SK-N-MC (cell line): ENCODE measurements at regions not wholly inside any gene's neighbourhood (a gene's known extent, or its start where the extent isn't known, plus 50 kb on each side); places are given as distances from the start of the nearest gene placed in this dataset.

Experiments
- DNase-seq: peaks from one replicate; pipeline ENCODE4 v3.0.0-alpha.2; 2011; ENCODE audit warnings: low read depth, low spot score
- H3K27ac ChIP-seq: fragments of 200-600 bp; sonication (generic); 2 replicates; pipeline ENCODE4 v1.5.1; 2016; ENCODE audit warnings: mixed run types
- H3K36me3 ChIP-seq: fragments of 200-600 bp; sonication (generic); 2 replicates; pipeline ENCODE4 v1.6.1; 2017; ENCODE audit warnings: antibody characterized with exemption, low read length, mixed read lengths; ENCODE audit not compliant: insufficient read depth
- H3K4me3 ChIP-seq: fragments of 200-600 bp; sonication (generic); 2 replicates; pipeline ENCODE4 v1.5.1; 2016
- H3K9ac ChIP-seq: fragments of 200-600 bp; sonication (generic); 2 replicates; pipeline ENCODE4 v1.8.0; 2017; ENCODE audit warnings: mixed run types, mixed read lengths; ENCODE audit not compliant: insufficient read length
- H3K9me3 ChIP-seq: fragments of 200-600 bp; sonication (generic); 2 replicates; pipeline ENCODE4 v1.6.1; 2017; ENCODE audit warnings: low read depth, mild to moderate bottlenecking, antibody characterized with exemption, low read length, moderate library complexity, mixed read lengths
- EZH2 ChIP-seq: fragments of 200-600 bp; sonication (generic); IDR thresholded peaks from one replicate; pipeline ENCODE4 v1.6.1; 2017; ENCODE audit warnings: antibody characterized with exemption
- FOXP2 ChIP-seq: optimal IDR thresholded peaks from 2 replicates; pipeline ENCODE3; 2011; ENCODE audit warnings: mild to moderate bottlenecking, moderate library complexity; ENCODE audit not compliant: insufficient read depth; ENCODE audit errors: extremely low read length, control extremely low read depth
- POLR2AphosphoS5 ChIP-seq: IDR thresholded peaks from 2 replicates; pipeline ENCODE4 v1.6.1; 2012; ENCODE audit warnings: mild to moderate bottlenecking, low read depth, low read length, borderline replicate concordance

- H3K36me3 ChIP-seq = no peaks in the 10 kb centered on the region
- no peak for DNase-seq
- H3K4me3 ChIP-seq = no peak overlapping the region
- no peak overlapping the region for H3K9ac ChIP-seq
- TF ChIP-seq POLR2AphosphoS5 = no peak
- no peak for TF ChIP-seq EZH2
- TF ChIP-seq FOXP2 = no peak
- no peak overlapping the region for H3K27ac ChIP-seq
- no peaks in the 10 kb centered on the region for H3K9me3 ChIP-seq
Measured at GRCh38 chr5:71988808-71989207, 118.5 kb upstream of the MAP1B start.

- H3K9ac ChIP-seq = no peak overlapping the region
- H3K4me3 ChIP-seq = no peak overlapping the region
- no peak overlapping the region for H3K27ac ChIP-seq
- H3K36me3 ChIP-seq = no peaks in the 10 kb centered on the region
- DNase-seq = no peak
- TF ChIP-seq EZH2 (no peak), FOXP2 (no peak), POLR2AphosphoS5 (no peak)
- H3K9me3 ChIP-seq = no peaks in the 10 kb centered on the region
Measured at GRCh38 chr5:71993600-71993999, 113.7 kb upstream of the MAP1B start.

- Histone ChIP-seq H3K27ac (no peak overlapping the region), H3K36me3 (no peaks in the 10 kb centered on the region), H3K4me3 (no peak overlapping the region), H3K9me3 (no peaks in the 10 kb centered on the region), H3K9ac (no peak overlapping the region)
- DNase-seq = no peak
- TF ChIP-seq EZH2 = no peak
- no peak for TF ChIP-seq POLR2AphosphoS5
- no peak for TF ChIP-seq FOXP2
Measured at GRCh38 chr5:71996789-71997188, 110.5 kb upstream of the MAP1B start.

GRCh38 chr5:71998746-71999145 is 108.5 kb upstream of the MAP1B start:
- DNase-seq = no peak
- Histone ChIP-seq H3K9me3 (no peaks in the 10 kb centered on the region), H3K4me3 (no peak overlapping the region), H3K9ac (no peak overlapping the region), H3K27ac (no peak overlapping the region), H3K36me3 (no peaks in the 10 kb centered on the region)
- TF ChIP-seq EZH2 = no peak
- TF ChIP-seq POLR2AphosphoS5 = no peak
- TF ChIP-seq FOXP2 = no peak

GRCh38 chr5:72000707-72001106 is 106.6 kb upstream of the MAP1B start:
- Histone ChIP-seq H3K4me3 (no peak overlapping the region), H3K36me3 (no peaks in the 10 kb centered on the region), H3K9ac (no peak overlapping the region), H3K9me3 (no peaks in the 10 kb centered on the region), H3K27ac (no peak overlapping the region)
- no peak for TF ChIP-seq FOXP2
- TF ChIP-seq EZH2 = no peak
- no peak for TF ChIP-seq POLR2AphosphoS5
- DNase-seq = no peak

GRCh38 chr5:72005671-72006070 is 101.6 kb upstream of the MAP1B start:
- H3K4me3 ChIP-seq = no peak overlapping the region
- H3K27ac ChIP-seq = no peak overlapping the region
- H3K9me3 ChIP-seq = no peaks in the 10 kb centered on the region
- DNase-seq = no peak
- no peak overlapping the region for H3K9ac ChIP-seq
- H3K36me3 ChIP-seq = no peaks in the 10 kb centered on the region
- TF ChIP-seq FOXP2 = no peak
- no peak for TF ChIP-seq EZH2
- no peak for TF ChIP-seq POLR2AphosphoS5

GRCh38 chr5:72006361-72006760 is 100.9 kb upstream of the MAP1B start:
- Histone ChIP-seq H3K36me3 (no peaks in the 10 kb centered on the region), H3K9ac (no peak overlapping the region), H3K9me3 (no peaks in the 10 kb centered on the region), H3K27ac (no peak overlapping the region), H3K4me3 (no peak overlapping the region)
- DNase-seq = no peak
- TF ChIP-seq EZH2 = no peak
- no peak for TF ChIP-seq FOXP2
- TF ChIP-seq POLR2AphosphoS5 = no peak

GRCh38 chr5:72007336-72008111 is 99.8 kb upstream of the MAP1B start:
- no peak for TF ChIP-seq EZH2
- no peak for TF ChIP-seq POLR2AphosphoS5
- no peak for TF ChIP-seq FOXP2
- Histone ChIP-seq H3K36me3 (no peaks in the 10 kb centered on the region), H3K27ac (no peak overlapping the region), H3K9me3 (no peaks in the 10 kb centered on the region), H3K9ac (no peak overlapping the region), H3K4me3 (no peak overlapping the region)
- no peak for DNase-seq

- Histone ChIP-seq H3K4me3 (no peak overlapping the region), H3K36me3 (no peaks in the 10 kb centered on the region), H3K9me3 (no peaks in the 10 kb centered on the region), H3K9ac (no peak overlapping the region), H3K27ac (no peak overlapping the region)
- DNase-seq = no peak
- no peak for TF ChIP-seq POLR2AphosphoS5
- TF ChIP-seq EZH2 = no peak
- TF ChIP-seq FOXP2 = no peak
Measured at GRCh38 chr5:72009280-72009679, 98.0 kb upstream of the MAP1B start.
